ENCODE measurements at regions not wholly inside any gene's neighbourhood (a gene's known extent, or its start where the extent isn't known, plus 50 kb on each side); places are given as distances from the start of the nearest gene placed in this dataset.

- no peak for DNase-seq
These were observed 68.1 kb upstream of the SPOCK1 start for GRCh38 chr5:137567226-137567625.

- no peak for DNase-seq
These were observed 67.7 kb upstream of the SPOCK1 start for GRCh38 chr5:137566780-137567179.

DNA sequence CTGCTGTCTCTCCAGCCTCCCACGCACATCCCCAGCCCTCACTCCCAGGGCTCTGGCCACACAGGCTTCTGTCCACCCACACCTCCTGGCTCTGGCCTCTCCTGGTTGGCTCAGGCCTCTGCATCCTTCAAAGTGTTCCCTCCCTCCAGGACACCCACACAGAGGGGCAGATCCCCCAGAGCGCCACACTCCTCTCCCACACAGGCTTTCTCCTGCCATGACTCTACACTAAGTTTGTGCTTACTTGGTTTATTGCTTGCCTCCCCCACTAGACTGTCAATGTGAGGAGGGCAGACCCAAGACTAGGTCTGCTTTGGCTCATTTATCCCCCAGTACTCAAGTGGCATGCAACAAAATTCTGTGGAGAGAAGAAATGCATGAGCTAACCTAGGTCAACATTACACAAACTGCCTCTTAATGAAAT, 67.0 kb upstream of the SPOCK1 start:
- no peak for DNase-seq

- no peak for DNase-seq
These were observed 66.3 kb upstream of the SPOCK1 start for GRCh38 chr5:137565450-137565849.

GRCh38 chr5:137564398-137564961, 65.4 kb upstream of the SPOCK1 start:
- no peak for DNase-seq

GRCh38 chr5:137563646-137564397, 64.7 kb upstream of the SPOCK1 start:
- peak; percentile 74 for DNase-seq

GRCh38 chr5:137563301-137563645, 64.1 kb upstream of the SPOCK1 start:
- DNase-seq, result peak; percentile 74

GRCh38 chr5:137561608-137562007, 62.5 kb upstream of the SPOCK1 start:
- DNase-seq, result no peak

GRCh38 chr5:137560420-137560819, 61.3 kb upstream of the SPOCK1 start:
- no peak for DNase-seq
